HK-2 (cell line): ENCODE measurements at regions not wholly inside any gene's neighbourhood (a gene's known extent, or its start where the extent isn't known, plus 50 kb on each side); places are given as distances from the start of the nearest gene placed in this dataset.
A peak's percentile ranks its signal among the peaks of the same experiment; 100 is the strongest.
"Not testable (repeated sequence)": the region's sequence is repeated elsewhere in the genome, so short reads cannot be mapped to it uniquely, and the experiment has no call there.

Experiments used
- DNase-seq: peaks from one replicate; pipeline ENCODE4 v3.0.0-alpha.2; 2018; ENCODE audit not compliant: unreplicated experiment

- not testable (repeated sequence) for DNase-seq
Measured at GRCh38 chr20:30164389-30164788, 1093.1 kb upstream of the DEFB115 start.

DNA sequence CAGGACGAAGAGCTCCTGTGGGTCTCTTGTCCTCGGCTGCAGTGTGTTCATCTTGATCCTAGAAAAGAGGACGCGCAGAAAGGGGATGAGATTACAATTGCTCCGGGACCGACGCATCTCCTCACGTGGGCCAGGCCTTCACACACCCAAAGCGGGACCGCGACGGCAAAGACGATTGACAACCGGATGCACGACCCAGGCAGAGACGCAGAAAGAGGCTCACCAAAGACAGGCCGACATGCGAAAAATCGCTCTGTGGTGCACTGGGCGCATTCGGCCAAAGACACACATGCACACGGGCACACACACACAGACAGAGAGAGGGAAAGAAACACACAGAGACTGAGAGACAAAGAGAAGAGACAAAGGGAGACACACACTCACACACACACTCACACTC is 1089.9 kb upstream of the DEFB115 start:
- no peak for DNase-seq

DNA sequence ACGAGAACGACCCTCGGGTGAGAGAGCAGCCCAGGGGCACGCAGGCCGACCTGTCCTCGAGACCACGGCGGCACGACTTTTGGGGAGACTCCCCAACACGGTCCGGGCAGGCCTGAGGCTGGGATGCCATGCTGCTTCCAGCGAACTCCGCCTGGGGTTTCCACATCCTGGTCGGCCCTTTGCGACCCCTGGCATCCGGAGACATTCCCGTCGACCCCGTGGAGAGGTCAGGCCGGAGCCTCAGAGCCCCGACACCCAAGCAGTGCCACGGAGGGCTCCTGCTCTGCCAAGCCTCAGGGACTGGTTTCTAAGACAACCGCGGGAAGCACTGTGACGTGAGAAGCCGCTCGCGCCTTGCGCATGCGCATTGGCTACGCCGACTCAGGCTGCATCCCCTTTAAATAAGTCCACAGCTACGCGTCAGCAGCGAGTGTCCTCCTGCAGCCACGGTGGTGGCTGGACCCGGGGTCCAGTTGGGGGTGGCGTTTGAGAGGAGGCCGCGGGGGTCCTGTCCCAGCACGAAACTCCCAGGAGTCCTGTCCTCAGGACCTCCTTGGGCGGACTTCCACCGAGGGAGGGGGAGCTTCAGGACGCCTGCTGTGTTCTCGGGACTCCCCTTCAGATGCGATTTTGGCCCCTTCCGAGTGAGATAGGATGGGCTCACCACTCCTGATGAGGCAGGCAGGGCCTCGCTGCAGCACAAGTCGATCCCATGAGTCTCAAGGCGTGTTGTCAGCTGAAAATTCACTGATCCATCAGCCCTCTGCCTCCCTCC is 1089.3 kb upstream of the DEFB115 start:
- DNase-seq, result no peak

DNA sequence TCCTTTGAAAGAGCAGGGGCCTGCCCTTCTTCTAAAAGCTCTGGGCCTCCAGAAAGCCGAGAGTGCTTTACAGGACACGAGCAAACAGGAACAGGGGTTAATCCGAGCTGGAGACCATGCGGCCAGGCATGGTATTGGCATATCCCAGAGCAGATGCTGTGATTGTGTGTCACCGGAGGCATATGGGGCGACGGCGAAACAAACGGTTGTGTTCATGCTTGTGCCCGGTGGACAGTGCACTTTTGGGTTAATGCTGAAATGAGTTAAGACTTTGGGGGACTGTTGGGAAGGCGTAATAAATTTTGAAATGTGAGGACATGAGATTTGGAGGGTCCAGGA is 1088.7 kb upstream of the DEFB115 start:
- DNase-seq, result no peak

DNA sequence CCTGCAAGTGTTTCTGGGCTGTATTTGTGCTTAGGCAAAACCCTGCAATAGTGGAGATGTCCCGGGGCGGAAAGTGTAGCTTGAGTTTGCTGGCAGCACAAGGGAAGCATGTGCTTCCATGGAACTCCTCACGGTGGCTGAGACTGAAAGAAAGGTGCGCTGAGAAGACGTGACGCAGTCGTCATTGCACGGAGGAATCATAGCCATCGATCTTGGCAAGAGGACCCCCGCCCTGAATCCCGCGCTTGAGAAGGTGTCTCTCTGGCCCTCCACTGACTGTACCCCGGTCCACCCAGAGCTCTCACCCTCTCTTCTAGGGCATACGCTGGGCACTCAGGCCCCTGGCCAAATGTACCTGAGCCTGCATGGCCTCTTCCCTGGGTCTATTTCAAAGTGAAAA is 1081.8 kb upstream of the DEFB115 start:
- DNase-seq, result no peak

- not testable (repeated sequence) for DNase-seq
Measured at GRCh38 chr20:30183124-30183523, 1074.3 kb upstream of the DEFB115 start.

- not testable (repeated sequence) for DNase-seq
Measured at GRCh38 chr20:30191785-30192184, 1065.7 kb upstream of the DEFB115 start.

- DNase-seq, result not testable (repeated sequence)
Measured at GRCh38 chr20:30234477-30234876, 1023.0 kb upstream of the DEFB115 start.

GRCh38 chr20:30275073-30275472 is 982.4 kb upstream of the DEFB115 start:
- not testable (repeated sequence) for DNase-seq

GRCh38 chr20:30281584-30282197 is 975.8 kb upstream of the DEFB115 start:
- DNase-seq, result no peak

- peak; percentile 71 for DNase-seq
Measured at GRCh38 chr20:30283476-30284280, 973.8 kb upstream of the DEFB115 start.

GRCh38 chr20:30284281-30284905 is 973.1 kb upstream of the DEFB115 start:
- no peak for DNase-seq

DNA sequence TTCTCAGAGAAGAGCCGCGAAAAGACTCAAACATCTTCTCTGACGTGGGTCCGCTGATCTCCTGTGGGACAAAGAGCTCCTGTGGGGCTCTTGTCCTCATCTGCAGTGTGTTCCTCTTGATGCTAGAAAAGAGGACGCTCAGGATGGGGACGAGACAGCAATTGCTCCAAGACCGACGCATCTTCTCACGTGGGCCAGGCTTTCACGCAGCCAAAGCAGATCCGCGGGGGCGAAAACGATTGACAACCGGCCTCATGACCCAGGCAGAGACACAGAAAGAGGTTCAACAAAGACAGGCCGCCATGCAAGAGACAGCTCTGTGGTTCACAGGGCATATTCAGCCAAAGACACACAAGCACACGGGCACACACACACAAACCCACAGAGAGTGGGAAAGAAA is 971.8 kb upstream of the DEFB115 start:
- DNase-seq, result no peak

- DNase-seq, result no peak
Measured at GRCh38 chr20:30286157-30286556, 971.3 kb upstream of the DEFB115 start.

DNA sequence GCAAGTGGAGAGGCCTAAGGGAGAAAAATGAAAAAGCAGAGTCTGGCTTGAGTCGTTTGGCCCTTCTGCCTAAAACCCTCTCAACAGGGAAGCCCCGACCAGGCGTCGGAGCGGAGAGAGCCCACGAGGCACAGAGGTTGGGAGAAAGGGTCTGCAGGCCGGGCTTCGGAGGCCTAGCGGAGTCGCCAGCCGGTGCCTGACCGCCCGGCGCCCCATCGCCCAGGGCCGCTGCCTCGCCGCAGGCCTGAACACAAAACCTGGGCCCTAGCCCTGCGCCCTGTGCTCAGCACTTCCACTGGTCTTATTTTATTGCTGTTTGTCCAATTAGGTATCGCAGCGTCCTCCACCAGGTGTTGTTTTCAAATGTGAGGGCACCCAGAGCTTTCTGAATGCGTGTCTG is 970.0 kb upstream of the DEFB115 start:
- DNase-seq, result not testable (repeated sequence)

GRCh38 chr20:30288346-30288745 is 969.1 kb upstream of the DEFB115 start:
- no peak for DNase-seq

GRCh38 chr20:30289049-30289448 is 968.4 kb upstream of the DEFB115 start:
- DNase-seq, result not testable (repeated sequence)

DNA sequence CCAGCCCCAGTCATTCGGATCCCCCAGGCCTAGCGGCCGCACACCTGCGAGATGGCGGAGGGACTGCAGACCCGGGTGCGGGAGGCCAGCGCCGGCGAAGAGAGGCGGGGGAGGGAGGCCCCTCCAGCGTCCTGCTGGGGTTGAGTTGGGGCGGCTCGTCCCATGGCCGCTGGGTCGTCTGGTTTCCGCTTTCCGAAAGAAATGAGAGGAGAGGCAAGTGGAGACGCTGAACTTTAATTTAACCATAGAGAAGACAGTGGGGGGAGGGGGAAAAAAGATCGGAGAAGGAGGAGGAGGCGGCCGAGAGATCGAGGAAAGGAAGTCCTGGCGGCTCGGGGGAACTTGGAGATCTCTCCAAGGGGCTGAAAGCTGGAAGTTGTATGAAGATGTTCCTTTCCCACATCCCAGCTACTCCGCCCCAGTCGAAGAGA is 967.7 kb upstream of the DEFB115 start:
- not testable (repeated sequence) for DNase-seq

GRCh38 chr20:30290361-30291063 is 967.0 kb upstream of the DEFB115 start:
- peak; percentile 31 for DNase-seq

- DNase-seq, result not testable (repeated sequence)
Measured at GRCh38 chr20:30291064-30291379, 966.4 kb upstream of the DEFB115 start.

GRCh38 chr20:30291686-30292085 is 965.8 kb upstream of the DEFB115 start:
- not testable (repeated sequence) for DNase-seq

GRCh38 chr20:30295396-30295795 is 962.1 kb upstream of the DEFB115 start:
- not testable (repeated sequence) for DNase-seq
